Urinary bladder (tissue), 3 donors: ENCODE measurements at regions not wholly inside any gene's neighbourhood (a gene's known extent, or its start where the extent isn't known, plus 50 kb on each side); places are given as distances from the start of the nearest gene placed in this dataset.

Source experiments
- DNase-seq: peaks from one replicate; pipeline ENCODE4 v3.0.0-alpha.2; 2015; ENCODE audit errors: extremely low spot score
- H3K27ac ChIP-seq: one replicate; pipeline ENCODE4 v1.5.1; 2013; ENCODE audit warnings: low read depth, mild to moderate bottlenecking, moderate library complexity
- H3K36me3 ChIP-seq: one replicate; pipeline ENCODE4 v1.6.1; 2013; ENCODE audit warnings: mild to moderate bottlenecking, moderate library complexity; ENCODE audit not compliant: insufficient read depth
- H3K4me1 ChIP-seq: one replicate; pipeline ENCODE4 v1.6.1; 2013; ENCODE audit warnings: mild to moderate bottlenecking, moderate library complexity; ENCODE audit not compliant: insufficient read depth
- H3K4me3 ChIP-seq: one replicate; pipeline ENCODE4 v1.5.1; 2013; ENCODE audit warnings: low read depth, low read length
- WGBS: extraction: QIAGEN DNeasy Blood & Tissue Kit; methylation state at CpG from one replicate; pipeline ENCODE4 v1.1.7; 2013; 5-methylcytosine and 5-hydroxymethylcytosine counted together
- donor health status: healthy with polysubstance abuse.
- donor health status: healthy.

GRCh38 chr3:109921509-109921908, 584.2 kb upstream of the DPPA4 start:
- WGBS, result 86% methylated on average over 5 of the region's 5 CpGs
- Histone ChIP-seq H3K27ac (no peak overlapping the region), H3K4me3 (no peak overlapping the region), H3K36me3 (no peaks in the 10 kb centered on the region), H3K4me1 (no peaks in the 10 kb centered on the region)
- no peak for DNase-seq

GRCh38 chr3:109922856-109923255, 585.5 kb upstream of the DPPA4 start:
- Histone ChIP-seq H3K4me1 (no peaks in the 10 kb centered on the region), H3K36me3 (no peaks in the 10 kb centered on the region), H3K4me3 (no peak overlapping the region), H3K27ac (no peak overlapping the region)
- 37% methylated on average over 2 of the region's 2 CpGs for WGBS
- no peak for DNase-seq

- no peak overlapping the region for H3K4me3 ChIP-seq
- no peaks in the 10 kb centered on the region for H3K4me1 ChIP-seq
- no peak overlapping the region for H3K27ac ChIP-seq
- 92% methylated on average over 3 of the region's 3 CpGs for WGBS
- H3K36me3 ChIP-seq, result no peaks in the 10 kb centered on the region
- no peak for DNase-seq
These were observed 586.1 kb upstream of the DPPA4 start for GRCh38 chr3:109923431-109923830.

GRCh38 chr3:109924196-109924595, 586.9 kb upstream of the DPPA4 start:
- Histone ChIP-seq H3K4me3 (no peak overlapping the region), H3K36me3 (no peaks in the 10 kb centered on the region)
- no peak for DNase-seq

GRCh38 chr3:109926376-109926775, 589.0 kb upstream of the DPPA4 start:
- no peaks in the 10 kb centered on the region for H3K36me3 ChIP-seq
- no peaks in the 10 kb centered on the region for H3K4me1 ChIP-seq
- no peak overlapping the region for H3K27ac ChIP-seq
- no peak overlapping the region for H3K4me3 ChIP-seq
- DNase-seq, result no peak
- WGBS, result 94% methylated on average over 8 of the region's 8 CpGs

More at GRCh38 chr3:109924196-109924595, 586.9 kb upstream of the DPPA4 start:
- Histone ChIP-seq H3K4me1 (no peaks in the 10 kb centered on the region), H3K27ac (no peak overlapping the region)

- Histone ChIP-seq H3K4me3 (no peak overlapping the region), H3K27ac (no peak overlapping the region), H3K36me3 (no peaks in the 10 kb centered on the region), H3K4me1 (no peaks in the 10 kb centered on the region)
- 60% methylated on average over 2 of the region's 2 CpGs for WGBS
- DNase-seq, result no peak
These were observed 589.8 kb upstream of the DPPA4 start for GRCh38 chr3:109927161-109927560.

GRCh38 chr3:109927726-109928125, 590.4 kb upstream of the DPPA4 start:
- H3K4me1 ChIP-seq, result no peaks in the 10 kb centered on the region
- H3K27ac ChIP-seq, result no peak overlapping the region
- H3K36me3 ChIP-seq, result no peaks in the 10 kb centered on the region
- H3K4me3 ChIP-seq, result no peak overlapping the region
- no peak for DNase-seq

- Histone ChIP-seq H3K4me1 (no peaks in the 10 kb centered on the region), H3K4me3 (no peak overlapping the region), H3K27ac (no peak overlapping the region), H3K36me3 (no peaks in the 10 kb centered on the region)
- 63% methylated on average over 3 of the region's 3 CpGs for WGBS
- DNase-seq, result no peak
These were observed 593.2 kb upstream of the DPPA4 start for GRCh38 chr3:109930582-109930981.

GRCh38 chr3:109933576-109933975, 596.2 kb upstream of the DPPA4 start:
- no peak overlapping the region for H3K27ac ChIP-seq
- no peaks in the 10 kb centered on the region for H3K36me3 ChIP-seq
- no peaks in the 10 kb centered on the region for H3K4me1 ChIP-seq
- 33% methylated on average over 1 of the region's 1 CpG for WGBS
- no peak overlapping the region for H3K4me3 ChIP-seq
- no peak for DNase-seq

GRCh38 chr3:109939817-109940216, 602.5 kb upstream of the DPPA4 start:
- Histone ChIP-seq H3K4me3 (no peak overlapping the region), H3K27ac (no peak overlapping the region), H3K4me1 (no peaks in the 10 kb centered on the region), H3K36me3 (no peaks in the 10 kb centered on the region)
- 44% methylated on average over 1 of the region's 1 CpG for WGBS
- DNase-seq, result no peak

GRCh38 chr3:109943181-109943580, 605.8 kb upstream of the DPPA4 start:
- WGBS, result 80% methylated on average over 3 of the region's 3 CpGs
- no peak overlapping the region for H3K27ac ChIP-seq

GRCh38 chr3:109944836-109945235, 607.5 kb upstream of the DPPA4 start:
- WGBS, result 59% methylated on average over 5 of the region's 5 CpGs
- Histone ChIP-seq H3K4me1 (no peaks in the 10 kb centered on the region), H3K36me3 (no peaks in the 10 kb centered on the region), H3K27ac (no peak overlapping the region), H3K4me3 (no peak overlapping the region)
- DNase-seq, result no peak

More at GRCh38 chr3:109943181-109943580, 605.8 kb upstream of the DPPA4 start:
- Histone ChIP-seq H3K4me3 (no peak overlapping the region), H3K36me3 (no peaks in the 10 kb centered on the region), H3K4me1 (no peaks in the 10 kb centered on the region)
- no peak for DNase-seq

- Histone ChIP-seq H3K4me1 (no peaks in the 10 kb centered on the region), H3K27ac (no peak overlapping the region), H3K36me3 (no peaks in the 10 kb centered on the region), H3K4me3 (no peak overlapping the region)
- WGBS, result 89% methylated on average over 2 of the region's 2 CpGs
- no peak for DNase-seq
These were observed 615.6 kb upstream of the DPPA4 start for GRCh38 chr3:109952924-109953323.

- Histone ChIP-seq H3K4me1 (no peaks in the 10 kb centered on the region), H3K36me3 (no peaks in the 10 kb centered on the region), H3K4me3 (no peak overlapping the region), H3K27ac (no peak overlapping the region)
- DNase-seq, result no peak
- WGBS, result 56% methylated on average over 4 of the region's 4 CpGs
These were observed 626.5 kb upstream of the DPPA4 start for GRCh38 chr3:109963831-109964230.

- Histone ChIP-seq H3K4me3 (no peak overlapping the region), H3K36me3 (no peaks in the 10 kb centered on the region), H3K27ac (no peak overlapping the region), H3K4me1 (no peaks in the 10 kb centered on the region)
- WGBS, result 44% methylated on average over 4 of the region's 4 CpGs
- no peak for DNase-seq
These were observed 636.4 kb upstream of the DPPA4 start for GRCh38 chr3:109973733-109974132.
